ENCODE measurements at regions not wholly inside any gene's neighbourhood (a gene's known extent, or its start where the extent isn't known, plus 50 kb on each side); places are given as distances from the start of the nearest gene placed in this dataset.

DNA sequence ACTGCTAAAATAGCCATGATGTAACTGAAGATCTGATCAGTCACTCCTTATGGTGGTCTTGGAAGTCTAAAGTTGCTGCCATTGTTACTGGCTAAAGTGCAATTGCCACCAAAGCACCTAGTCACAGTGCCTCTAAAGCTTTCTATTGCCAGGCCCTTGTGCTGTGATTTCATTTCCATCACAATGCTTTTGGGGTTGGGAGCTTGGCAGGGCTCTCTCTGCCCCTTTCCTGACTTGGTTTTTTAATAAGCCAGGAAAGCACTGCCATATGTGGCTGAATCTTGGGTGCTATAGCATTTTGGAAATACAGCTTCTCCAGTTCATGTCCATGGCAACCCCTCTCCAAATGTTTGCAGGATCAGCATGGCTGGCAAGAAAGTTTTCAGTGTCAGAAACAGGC lies 1712.4 kb upstream of the TENM3 start:
- TF ChIP-seq POLR2AphosphoS5 (IDR thresholded peaks at IDR 0.05; ENCODE audit: low read depth) (no peak), CTCF (IDR thresholded peaks at IDR 0.05; ENCODE audit: insufficient read depth, low read length) (no peak)

Measured in HL-60 (cell line).